Globus pallidus (tissue), 1 donor: ENCODE measurements at regions not wholly inside any gene's neighbourhood (a gene's known extent, or its start where the extent isn't known, plus 50 kb on each side); places are given as distances from the start of the nearest gene placed in this dataset.
A peak's percentile ranks its signal among the peaks of the same experiment; 100 is the strongest.

Experiments
- DNase-seq: peaks from one replicate; pipeline ENCODE4 v3.0.0-alpha.2; 2015; ENCODE audit warnings: low spot score

DNA sequence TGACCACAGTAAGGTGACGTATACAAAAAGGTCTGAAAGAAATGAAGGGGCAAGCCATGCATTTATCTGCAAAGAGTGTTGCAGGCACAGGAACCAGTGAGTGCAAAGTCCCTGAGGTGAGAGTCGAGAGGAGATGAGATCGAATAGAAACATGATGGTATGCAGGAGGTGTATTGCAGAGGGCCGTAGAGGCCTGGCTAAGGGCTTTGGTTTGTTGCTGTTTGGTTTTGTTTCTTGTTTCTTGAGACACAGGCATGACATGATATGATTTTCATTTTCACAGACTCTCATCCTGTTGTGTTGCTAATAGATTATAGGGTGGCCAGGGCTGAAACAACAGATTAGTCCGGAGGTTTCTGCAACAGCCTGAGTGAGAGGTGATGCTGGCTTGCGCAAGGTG is 80.4 kb downstream of the HSPH1 start:
- no peak for DNase-seq

DNA sequence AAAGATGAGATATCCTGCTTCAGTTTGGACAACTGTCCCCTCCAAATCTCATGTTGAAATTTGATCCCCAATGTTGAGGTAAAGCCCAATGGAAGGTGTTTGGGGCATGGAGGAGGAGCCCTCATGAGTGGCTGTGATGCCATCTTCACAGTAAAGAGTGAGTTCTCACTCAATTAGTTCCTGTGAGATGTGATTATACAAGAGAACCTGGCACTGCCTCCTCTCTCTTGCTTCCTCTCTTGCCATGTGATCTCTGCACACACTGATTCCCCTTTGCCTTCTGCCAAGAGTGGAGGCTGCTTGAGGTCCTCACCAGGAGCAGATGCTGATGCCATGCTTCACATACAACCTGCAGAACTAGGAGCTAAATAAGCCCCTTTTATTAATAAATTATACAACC is 86.9 kb downstream of the HSPH1 start:
- no peak for DNase-seq

DNA sequence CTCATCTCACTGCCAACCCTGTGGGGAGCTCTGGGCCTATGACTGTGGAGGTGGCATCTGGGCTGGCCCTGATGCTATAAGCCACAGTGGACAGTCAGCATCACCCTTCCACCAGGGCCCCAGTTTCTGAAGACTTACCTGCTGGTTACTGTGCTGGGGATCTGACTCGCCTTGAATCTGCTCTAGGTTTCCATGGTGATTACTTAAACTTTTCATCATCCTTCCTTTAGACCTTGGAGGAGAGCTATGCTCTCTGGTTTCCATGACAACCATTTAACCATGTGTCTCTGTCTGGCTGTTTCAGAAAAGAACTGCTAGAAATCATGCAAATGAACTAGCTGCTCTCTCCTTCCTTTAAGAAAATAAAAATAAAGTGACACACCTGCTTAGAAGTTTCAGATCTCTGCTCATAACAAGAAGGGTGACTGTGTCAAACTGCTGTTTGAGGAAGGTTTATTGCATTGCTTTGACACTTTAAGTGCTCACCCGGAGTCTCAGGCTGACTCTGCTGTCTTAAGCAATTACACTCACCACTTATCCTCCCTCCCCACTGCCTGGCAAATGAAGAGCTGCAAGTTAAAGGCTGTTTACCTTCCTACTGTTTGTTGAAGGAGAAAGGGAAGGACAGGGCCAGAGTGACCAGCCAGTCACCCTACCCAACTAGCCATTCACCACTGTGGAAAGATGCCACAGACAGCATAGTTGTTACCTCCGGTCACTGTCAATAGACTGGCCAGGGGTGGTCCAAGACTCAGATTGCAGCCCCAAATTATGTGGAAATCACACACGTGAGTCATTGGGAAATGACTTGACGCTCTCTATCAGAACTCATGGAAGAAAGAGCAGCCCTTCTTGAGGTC is 87.6 kb downstream of the HSPH1 start:
- peak; percentile 3 for DNase-seq

DNA sequence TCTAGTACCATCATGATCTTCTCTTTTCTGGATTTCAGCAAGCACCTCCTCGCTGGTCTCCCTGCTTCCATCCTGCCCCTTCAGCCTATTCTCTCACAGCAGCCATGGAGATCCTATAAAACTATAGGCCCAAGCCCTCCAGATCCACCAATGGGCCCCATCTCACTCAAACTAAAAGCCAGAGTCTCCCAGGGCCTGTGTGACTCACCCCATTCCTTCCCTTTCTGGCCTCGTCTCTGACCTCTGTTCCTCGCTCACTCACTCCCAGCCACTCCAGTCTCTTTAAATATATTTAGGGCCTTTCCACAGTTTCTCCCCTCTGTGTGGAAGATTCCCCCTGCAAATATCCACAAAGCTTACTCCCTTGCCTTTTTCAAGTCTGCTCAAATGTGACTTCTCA is 89.7 kb downstream of the HSPH1 start:
- DNase-seq: no peak

- DNase-seq: no peak
Measured at GRCh38 chr13:31069808-31070534, 91.7 kb downstream of the HSPH1 start.

GRCh38 chr13:31068119-31068423 is 93.6 kb downstream of the HSPH1 start:
- no peak for DNase-seq

DNA sequence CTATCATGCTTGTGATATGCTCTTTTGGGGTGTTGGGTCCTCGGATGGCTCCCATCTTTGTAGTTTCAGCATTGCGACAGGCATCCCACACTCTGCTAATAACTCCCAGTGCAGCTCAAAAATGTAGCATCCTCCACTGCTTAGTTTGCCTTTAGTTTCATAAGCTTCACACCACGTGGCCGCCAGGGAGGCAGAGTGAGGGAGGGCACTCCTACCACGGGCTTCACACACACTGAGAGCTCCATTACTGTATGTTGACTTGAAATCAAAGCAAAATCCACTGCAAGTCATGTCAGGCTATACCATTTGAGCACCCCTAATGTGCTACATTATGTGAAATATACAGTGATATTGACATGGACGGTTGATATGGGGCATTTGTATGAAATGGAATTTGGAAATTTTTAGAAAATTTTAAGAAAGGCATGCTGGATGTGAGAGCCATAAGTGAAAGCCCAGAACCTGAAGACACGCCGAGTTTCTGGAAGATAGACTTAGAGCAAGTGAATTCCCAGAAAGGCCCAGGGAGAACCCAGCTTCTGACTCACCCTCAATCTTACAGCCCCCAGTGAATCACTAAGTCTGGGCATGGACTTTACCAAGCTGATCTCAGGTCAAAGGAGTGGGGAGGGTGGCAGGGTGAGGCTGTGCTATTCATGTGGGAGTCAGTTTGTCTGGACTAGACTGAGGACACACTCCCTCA is 94.1 kb downstream of the HSPH1 start:
- no peak for DNase-seq

DNA sequence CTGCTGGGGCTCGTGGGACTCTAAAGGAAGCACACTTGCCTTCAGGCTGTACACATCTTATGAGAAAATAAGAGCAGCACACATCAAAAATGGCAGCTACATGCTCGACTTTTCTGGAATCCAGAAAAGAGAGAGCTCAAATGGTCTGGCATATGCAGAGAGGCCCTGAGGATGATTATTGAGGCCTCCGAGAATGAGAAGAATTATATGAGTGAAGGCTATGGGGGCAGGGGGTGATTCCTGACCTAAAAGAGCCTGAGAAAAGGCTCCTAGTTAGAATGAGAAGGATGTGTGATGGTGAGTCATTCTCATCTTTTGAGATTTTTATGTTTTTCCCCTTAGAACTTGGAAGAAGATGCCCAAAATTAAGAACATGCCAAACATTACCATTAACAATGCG is 97.1 kb downstream of the HSPH1 start:
- no peak for DNase-seq

DNA sequence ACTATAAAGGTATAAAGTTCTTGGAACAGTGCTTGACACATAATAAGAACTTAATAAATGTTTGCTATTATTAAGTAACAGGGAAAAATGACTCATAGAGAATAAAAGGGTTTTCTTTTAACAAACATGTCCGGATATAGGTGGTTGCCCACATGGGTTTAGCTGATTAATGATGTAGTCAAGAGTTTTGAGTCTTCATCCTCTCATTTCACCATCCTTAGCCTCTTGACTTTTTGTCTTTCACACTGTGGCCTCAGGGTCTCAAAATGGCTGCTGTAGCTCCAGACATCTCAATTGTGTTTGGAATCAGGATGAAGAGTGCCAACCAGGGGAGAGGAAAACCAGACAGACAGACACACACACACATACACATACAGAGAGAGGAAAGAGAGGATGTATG is 97.9 kb downstream of the HSPH1 start:
- DNase-seq: no peak

- no peak for DNase-seq
Measured at GRCh38 chr13:31060655-31061054, 101.0 kb downstream of the HSPH1 start.

- DNase-seq: no peak
Measured at GRCh38 chr13:31060220-31060619, 101.5 kb downstream of the HSPH1 start.

GRCh38 chr13:31057403-31058033 is 104.2 kb downstream of the HSPH1 start:
- no peak for DNase-seq

GRCh38 chr13:31056644-31057271 is 104.9 kb downstream of the HSPH1 start:
- DNase-seq: no peak

GRCh38 chr13:31055589-31055988 is 106.1 kb downstream of the HSPH1 start:
- no peak for DNase-seq

- no peak for DNase-seq
Measured at GRCh38 chr13:31054632-31055031, 107.1 kb downstream of the HSPH1 start.

GRCh38 chr13:31053896-31054295 is 107.8 kb downstream of the HSPH1 start:
- no peak for DNase-seq

DNA sequence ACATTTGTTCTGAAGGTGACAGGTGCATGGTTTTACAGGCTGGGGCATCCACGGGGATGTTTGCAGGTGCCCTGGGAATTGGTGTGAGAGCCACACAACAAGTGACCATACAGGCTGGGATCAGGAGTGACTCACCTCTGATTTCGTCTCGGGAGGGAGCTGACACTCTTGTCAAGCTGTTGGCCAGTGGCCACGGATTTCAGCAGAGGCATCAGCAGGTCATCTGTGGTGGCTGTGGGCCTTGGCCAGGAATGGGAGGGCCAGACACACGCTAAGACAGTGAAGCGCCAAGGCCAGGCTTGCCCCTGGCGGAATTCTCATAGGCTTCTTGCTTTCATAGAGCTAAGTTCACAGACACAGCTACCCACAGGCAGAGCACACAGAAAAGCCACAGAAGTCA is 108.6 kb downstream of the HSPH1 start:
- DNase-seq: no peak

DNA sequence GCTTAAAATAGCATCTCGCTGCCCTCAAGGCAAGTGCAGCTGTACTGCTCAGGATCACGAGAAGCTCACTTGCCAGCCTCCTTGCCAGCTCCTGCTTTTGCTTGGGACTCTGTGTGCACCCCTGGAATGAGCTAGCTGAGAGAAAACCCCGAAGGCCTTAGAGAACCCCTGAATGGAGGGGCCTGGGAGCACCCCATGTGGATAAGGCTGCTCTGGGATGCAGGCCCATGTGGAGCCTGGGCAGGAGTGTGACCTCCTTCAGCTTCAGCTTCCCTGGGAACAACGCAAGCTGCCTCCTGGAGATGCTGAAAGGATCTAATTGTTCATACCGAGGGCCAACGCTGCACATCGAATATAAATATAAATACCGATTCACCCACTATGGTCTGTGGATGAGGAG is 109.2 kb downstream of the HSPH1 start:
- DNase-seq: no peak

GRCh38 chr13:31051999-31052398 is 109.7 kb downstream of the HSPH1 start:
- no peak for DNase-seq

DNA sequence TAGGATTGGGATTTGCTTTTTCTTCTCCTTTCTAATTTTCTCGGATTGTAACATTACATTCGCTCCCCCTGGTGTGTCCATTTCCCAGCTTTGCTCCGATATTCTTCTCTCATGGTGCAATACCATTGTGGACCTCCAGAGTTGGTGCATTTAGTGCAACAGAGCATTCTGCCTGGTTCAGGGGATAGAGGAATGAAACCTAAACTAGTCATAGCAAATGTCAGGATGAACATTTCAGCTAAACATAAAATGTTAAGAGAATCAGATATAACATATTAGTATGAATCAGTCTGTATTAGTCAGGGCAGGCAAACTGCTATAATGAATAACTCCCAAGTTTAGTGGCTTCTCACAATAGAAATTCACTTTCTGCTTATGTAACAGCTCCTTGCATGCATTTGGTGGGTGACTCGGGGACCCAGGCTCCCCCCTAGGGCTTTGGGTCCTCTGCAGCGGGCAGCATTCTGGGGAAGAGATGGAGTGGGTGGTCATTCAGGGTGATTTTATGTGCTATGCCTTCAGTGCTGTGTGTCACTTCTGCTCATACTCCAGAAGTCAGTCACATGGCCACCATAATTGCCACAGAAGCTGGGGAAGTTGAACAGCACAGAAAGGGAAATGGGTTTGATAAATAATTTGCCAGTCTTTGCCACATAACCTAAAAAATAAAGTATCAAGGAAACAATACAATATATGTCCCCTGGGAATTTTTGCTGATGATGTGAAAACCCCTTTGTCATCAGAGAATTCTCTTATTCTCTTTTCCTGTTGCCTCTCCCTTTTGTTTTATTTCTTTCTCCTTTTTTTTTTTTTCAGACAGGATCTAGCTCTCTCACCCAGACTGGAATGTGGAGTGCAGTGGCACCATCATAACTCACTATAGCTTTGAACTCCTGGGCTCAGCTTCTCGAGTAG is 111.0 kb downstream of the HSPH1 start:
- DNase-seq: no peak

DNA sequence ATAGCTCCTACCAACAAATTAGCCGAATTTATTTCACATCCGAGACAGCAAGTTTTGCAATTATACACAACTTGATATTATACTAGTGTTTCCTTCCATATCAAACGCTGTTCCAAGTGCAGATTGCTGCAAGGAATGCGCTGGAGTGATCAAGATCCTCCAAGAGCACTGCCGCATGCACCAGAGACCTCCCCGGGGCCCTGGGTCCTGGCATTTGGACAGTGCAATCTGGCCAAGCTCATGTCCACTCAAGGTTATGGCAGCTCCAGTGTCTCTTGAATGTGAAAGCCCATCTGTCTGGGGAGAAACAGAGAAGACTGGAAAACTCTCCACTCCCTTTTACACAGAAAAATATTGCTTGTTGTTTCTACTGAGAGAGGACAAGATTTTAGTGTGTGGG is 111.9 kb downstream of the HSPH1 start:
- no peak for DNase-seq
